GM12878 (cell line): ENCODE measurements at regions not wholly inside any gene's neighbourhood (a gene's known extent, or its start where the extent isn't known, plus 50 kb on each side); places are given as distances from the start of the nearest gene placed in this dataset.

Source experiments
- FOXK2 ChIP-seq: fragments of 450-650 bp; IDR thresholded peaks from 2 replicates; pipeline ENCODE4 v1.6.1; 2017; ENCODE audit warnings: mild to moderate bottlenecking, moderate library complexity
- TARDBP ChIP-seq: IDR thresholded peaks from 2 replicates; pipeline ENCODE4 v1.6.1; 2016; ENCODE audit warnings: borderline replicate concordance
- ZNF622 ChIP-seq: fragments of 450-650 bp; IDR thresholded peaks from 2 replicates; pipeline ENCODE4 v1.6.1; 2017; ENCODE audit warnings: mild to moderate bottlenecking, inconsistent platforms
- TF ChIP-seq, protein P1 (sequence below), 3 experiments: IDR thresholded peaks in 2 of 3; conservative IDR thresholded peaks in 1 of 3; 2 replicates each; pipeline ENCODE4 v1.5.1; 2011; ENCODE audit warnings: low read depth in 3 of 3, low read length in 3 of 3, mild to moderate bottlenecking in 3 of 3, control low read depth in 2 of 3, moderate library complexity in 2 of 3, inconsistent platforms in 1 of 3, mixed read lengths in 1 of 3; ENCODE audit not compliant: control insufficient read depth in 2 of 3, insufficient read depth in 1 of 3; ENCODE audit errors: extremely low read depth in 1 of 3
- TF ChIP-seq, protein P2 (sequence below): fragments of 450-650 bp; conservative IDR thresholded peaks from 2 replicates; pipeline ENCODE4 v1.6.1; 2017; ENCODE audit warnings: mild to moderate bottlenecking, moderate library complexity
- TF ChIP-seq, protein P3 (sequence below): IDR thresholded peaks from 2 replicates; pipeline ENCODE4 v1.6.1; 2011; ENCODE audit warnings: borderline replicate concordance, low read depth, mild to moderate bottlenecking, moderate library complexity, mixed read lengths, low read length; ENCODE audit not compliant: insufficient read depth; ENCODE audit errors: extremely low read length

DNA sequence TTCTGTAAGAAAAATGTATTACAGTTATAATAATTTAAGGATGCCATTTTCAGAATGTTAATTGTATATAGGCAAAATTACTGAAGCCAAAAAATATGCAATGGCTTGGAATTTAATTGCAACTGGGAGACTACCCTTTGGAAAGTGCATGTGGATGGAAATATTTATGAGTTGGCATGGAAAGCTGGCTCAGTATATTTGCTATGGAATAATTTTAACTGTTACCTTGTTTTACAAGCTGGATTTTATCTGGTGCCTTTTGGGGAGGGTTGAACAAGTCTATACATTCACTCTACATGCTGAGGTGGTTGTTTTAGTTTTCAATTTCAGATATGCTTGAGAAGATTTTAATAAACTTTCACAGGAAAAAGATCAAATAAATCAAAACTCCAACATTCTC, 80.9 kb upstream of the ABCB5 start:
- TF ChIP-seq, protein P1, sequence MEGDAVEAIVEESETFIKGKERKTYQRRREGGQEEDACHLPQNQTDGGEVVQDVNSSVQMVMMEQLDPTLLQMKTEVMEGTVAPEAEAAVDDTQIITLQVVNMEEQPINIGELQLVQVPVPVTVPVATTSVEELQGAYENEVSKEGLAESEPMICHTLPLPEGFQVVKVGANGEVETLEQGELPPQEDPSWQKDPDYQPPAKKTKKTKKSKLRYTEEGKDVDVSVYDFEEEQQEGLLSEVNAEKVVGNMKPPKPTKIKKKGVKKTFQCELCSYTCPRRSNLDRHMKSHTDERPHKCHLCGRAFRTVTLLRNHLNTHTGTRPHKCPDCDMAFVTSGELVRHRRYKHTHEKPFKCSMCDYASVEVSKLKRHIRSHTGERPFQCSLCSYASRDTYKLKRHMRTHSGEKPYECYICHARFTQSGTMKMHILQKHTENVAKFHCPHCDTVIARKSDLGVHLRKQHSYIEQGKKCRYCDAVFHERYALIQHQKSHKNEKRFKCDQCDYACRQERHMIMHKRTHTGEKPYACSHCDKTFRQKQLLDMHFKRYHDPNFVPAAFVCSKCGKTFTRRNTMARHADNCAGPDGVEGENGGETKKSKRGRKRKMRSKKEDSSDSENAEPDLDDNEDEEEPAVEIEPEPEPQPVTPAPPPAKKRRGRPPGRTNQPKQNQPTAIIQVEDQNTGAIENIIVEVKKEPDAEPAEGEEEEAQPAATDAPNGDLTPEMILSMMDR (IDR thresholded peaks at IDR 0.05 in 2 of 3, conservative IDR thresholded peaks at IDR 0.05 in 1 of 3; ENCODE audit: control insufficient read depth in 2 of 3, extremely low read depth in 1 of 3, insufficient read depth in 1 of 3, low read depth in 3 of 3, low read length in 3 of 3) = no peak
- TF ChIP-seq TARDBP = no peak
- no peak for TF ChIP-seq FOXK2
- TF ChIP-seq, protein P2, sequence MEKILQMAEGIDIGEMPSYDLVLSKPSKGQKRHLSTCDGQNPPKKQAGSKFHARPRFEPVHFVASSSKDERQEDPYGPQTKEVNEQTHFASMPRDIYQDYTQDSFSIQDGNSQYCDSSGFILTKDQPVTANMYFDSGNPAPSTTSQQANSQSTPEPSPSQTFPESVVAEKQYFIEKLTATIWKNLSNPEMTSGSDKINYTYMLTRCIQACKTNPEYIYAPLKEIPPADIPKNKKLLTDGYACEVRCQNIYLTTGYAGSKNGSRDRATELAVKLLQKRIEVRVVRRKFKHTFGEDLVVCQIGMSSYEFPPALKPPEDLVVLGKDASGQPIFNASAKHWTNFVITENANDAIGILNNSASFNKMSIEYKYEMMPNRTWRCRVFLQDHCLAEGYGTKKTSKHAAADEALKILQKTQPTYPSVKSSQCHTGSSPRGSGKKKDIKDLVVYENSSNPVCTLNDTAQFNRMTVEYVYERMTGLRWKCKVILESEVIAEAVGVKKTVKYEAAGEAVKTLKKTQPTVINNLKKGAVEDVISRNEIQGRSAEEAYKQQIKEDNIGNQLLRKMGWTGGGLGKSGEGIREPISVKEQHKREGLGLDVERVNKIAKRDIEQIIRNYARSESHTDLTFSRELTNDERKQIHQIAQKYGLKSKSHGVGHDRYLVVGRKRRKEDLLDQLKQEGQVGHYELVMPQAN = no peak
- TF ChIP-seq, protein P3, sequence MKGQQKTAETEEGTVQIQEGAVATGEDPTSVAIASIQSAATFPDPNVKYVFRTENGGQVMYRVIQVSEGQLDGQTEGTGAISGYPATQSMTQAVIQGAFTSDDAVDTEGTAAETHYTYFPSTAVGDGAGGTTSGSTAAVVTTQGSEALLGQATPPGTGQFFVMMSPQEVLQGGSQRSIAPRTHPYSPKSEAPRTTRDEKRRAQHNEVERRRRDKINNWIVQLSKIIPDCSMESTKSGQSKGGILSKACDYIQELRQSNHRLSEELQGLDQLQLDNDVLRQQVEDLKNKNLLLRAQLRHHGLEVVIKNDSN = no peak
- TF ChIP-seq ZNF622 = no peak
